IPS-18a (cell line): ENCODE measurements at regions not wholly inside any gene's neighbourhood (a gene's known extent, or its start where the extent isn't known, plus 50 kb on each side); places are given as distances from the start of the nearest gene placed in this dataset.

Experiments
- H3K27ac ChIP-seq: one replicate; pipeline ENCODE4 v1.5.1; 2013; ENCODE audit warnings: low read length
- H3K27me3 ChIP-seq: one replicate; pipeline ENCODE4 v1.6.1; 2013; ENCODE audit warnings: mild to moderate bottlenecking, low read length; ENCODE audit not compliant: control insufficient read depth, insufficient read depth
- H3K36me3 ChIP-seq: one replicate; pipeline ENCODE4 v1.6.1; 2013; ENCODE audit warnings: low read depth, low read length; ENCODE audit not compliant: control insufficient read depth
- H3K4me1 ChIP-seq: one replicate; pipeline ENCODE4 v1.6.1; 2013; ENCODE audit warnings: low read depth, low read length; ENCODE audit not compliant: control insufficient read depth
- H3K4me3 ChIP-seq: one replicate; pipeline ENCODE4 v1.5.1; 2013; ENCODE audit warnings: low read length
- H3K9ac ChIP-seq: one replicate; pipeline ENCODE4 v1.6.1; 2013; ENCODE audit warnings: mild to moderate bottlenecking, low read length, moderate library complexity
- H3K9me3 ChIP-seq: one replicate; pipeline ENCODE4 v1.6.1; 2013; ENCODE audit warnings: low read depth, low read length; ENCODE audit not compliant: control insufficient read depth

GRCh38 chr6:144746902-144747469 lies 461.9 kb downstream of the UTRN start:
- no peaks in the 10 kb centered on the region for H3K9me3 ChIP-seq
- no peak overlapping the region for H3K27ac ChIP-seq
- no peaks in the 10 kb centered on the region for H3K27me3 ChIP-seq
- H3K36me3 ChIP-seq = peaks cover 4% of the 10 kb centered on the region
- H3K4me1 ChIP-seq = peaks cover 11% of the 10 kb centered on the region
- H3K9ac ChIP-seq = no peak overlapping the region
- no peak overlapping the region for H3K4me3 ChIP-seq

DNA sequence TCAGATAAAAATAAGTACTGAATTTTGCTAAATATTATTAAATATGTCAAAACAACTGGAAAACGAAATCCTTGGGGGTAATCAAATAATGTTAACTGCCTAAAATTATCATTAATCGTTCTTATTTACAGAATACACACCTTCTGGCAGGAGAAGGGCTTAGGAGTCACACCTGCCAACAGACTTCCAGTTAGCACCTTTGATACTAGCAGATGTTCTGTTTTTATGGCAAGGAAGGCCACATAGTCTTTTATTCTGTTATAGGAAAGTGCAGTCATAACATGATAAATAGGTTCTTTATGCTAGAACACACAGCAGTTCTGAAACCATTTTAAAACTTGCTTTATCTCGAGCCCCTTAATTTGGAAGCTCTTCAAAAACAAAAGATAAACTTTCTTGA lies 464.1 kb downstream of the UTRN start:
- Histone ChIP-seq H3K36me3 (peaks cover 4% of the 10 kb centered on the region), H3K4me3 (no peak overlapping the region), H3K9me3 (no peaks in the 10 kb centered on the region), H3K27ac (no peak overlapping the region), H3K4me1 (peaks cover 11% of the 10 kb centered on the region), H3K9ac (no peak overlapping the region), H3K27me3 (no peaks in the 10 kb centered on the region)

- H3K4me1 ChIP-seq = no peaks in the 10 kb centered on the region
- no peak overlapping the region for H3K9ac ChIP-seq
- peaks cover 4% of the 10 kb centered on the region for H3K36me3 ChIP-seq
- H3K27me3 ChIP-seq = no peaks in the 10 kb centered on the region
- H3K27ac ChIP-seq = no peak overlapping the region
- H3K9me3 ChIP-seq = no peaks in the 10 kb centered on the region
- no peak overlapping the region for H3K4me3 ChIP-seq
Observed at GRCh38 chr6:144753023-144753705, 468.0 kb downstream of the UTRN start.

DNA sequence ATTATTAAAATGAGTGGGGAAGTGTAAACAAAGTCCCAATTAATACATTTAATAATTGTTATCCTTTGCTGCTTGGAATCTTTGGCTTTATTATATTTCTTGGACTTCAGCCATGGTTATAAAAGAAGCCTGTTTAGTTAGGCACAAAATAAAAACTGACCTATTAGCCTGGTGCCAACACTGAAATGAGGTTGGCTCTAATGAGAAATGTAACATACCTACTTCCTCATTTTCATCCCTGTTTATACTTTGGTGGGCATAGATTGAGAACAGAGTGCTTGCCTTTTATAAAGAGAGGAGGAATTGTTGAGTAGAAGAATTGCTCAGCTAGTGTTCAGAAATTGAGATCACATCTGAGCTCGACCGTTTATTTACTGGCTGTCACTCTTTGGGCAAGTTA lies 471.3 kb downstream of the UTRN start:
- no peaks in the 10 kb centered on the region for H3K27me3 ChIP-seq
- H3K4me1 ChIP-seq = no peaks in the 10 kb centered on the region
- no peaks in the 10 kb centered on the region for H3K9me3 ChIP-seq
- H3K27ac ChIP-seq = no peak overlapping the region
- H3K9ac ChIP-seq = no peak overlapping the region
- no peak overlapping the region for H3K4me3 ChIP-seq
- peaks cover 4% of the 10 kb centered on the region for H3K36me3 ChIP-seq

DNA sequence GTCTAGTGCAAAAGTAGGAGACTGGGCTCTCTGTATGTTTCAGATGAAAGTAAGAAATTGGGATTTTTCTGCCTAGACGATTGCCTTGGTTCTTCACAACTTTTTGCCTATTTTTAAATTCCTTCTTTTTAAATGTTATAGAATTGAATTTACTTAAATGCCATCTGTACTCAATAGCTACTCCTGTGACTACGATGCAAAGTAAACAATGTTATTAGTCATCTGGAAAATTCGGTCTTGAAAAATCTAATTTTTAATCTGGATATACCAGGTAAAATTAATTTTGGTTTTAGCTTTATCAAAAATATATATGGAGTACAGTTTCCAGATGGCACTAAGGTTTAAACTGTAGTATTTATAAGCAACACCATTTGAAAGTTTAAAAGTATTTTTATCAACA lies 472.2 kb downstream of the UTRN start:
- Histone ChIP-seq H3K36me3 (no peaks in the 10 kb centered on the region), H3K4me3 (no peak overlapping the region), H3K9ac (no peak overlapping the region), H3K9me3 (no peaks in the 10 kb centered on the region), H3K27ac (no peak overlapping the region), H3K27me3 (no peaks in the 10 kb centered on the region), H3K4me1 (no peaks in the 10 kb centered on the region)

- H3K4me1 ChIP-seq = no peaks in the 10 kb centered on the region
- H3K9ac ChIP-seq = no peak overlapping the region
- no peaks in the 10 kb centered on the region for H3K36me3 ChIP-seq
- no peak overlapping the region for H3K4me3 ChIP-seq
- H3K27ac ChIP-seq = no peak overlapping the region
- H3K9me3 ChIP-seq = no peaks in the 10 kb centered on the region
- H3K27me3 ChIP-seq = no peaks in the 10 kb centered on the region
Observed at GRCh38 chr6:144757730-144758129, 472.6 kb downstream of the UTRN start.

- no peak overlapping the region for H3K27ac ChIP-seq
- H3K9ac ChIP-seq = no peak overlapping the region
- H3K36me3 ChIP-seq = no peaks in the 10 kb centered on the region
- no peaks in the 10 kb centered on the region for H3K4me1 ChIP-seq
- no peaks in the 10 kb centered on the region for H3K27me3 ChIP-seq
- H3K9me3 ChIP-seq = no peaks in the 10 kb centered on the region
- no peak overlapping the region for H3K4me3 ChIP-seq
Observed at GRCh38 chr6:144758602-144759001, 473.5 kb downstream of the UTRN start.

- no peak overlapping the region for H3K4me3 ChIP-seq
- no peaks in the 10 kb centered on the region for H3K27me3 ChIP-seq
- no peak overlapping the region for H3K9ac ChIP-seq
- no peaks in the 10 kb centered on the region for H3K36me3 ChIP-seq
- H3K9me3 ChIP-seq = no peaks in the 10 kb centered on the region
- H3K27ac ChIP-seq = no peak overlapping the region
- H3K4me1 ChIP-seq = no peaks in the 10 kb centered on the region
Observed at GRCh38 chr6:144762469-144762868, 477.3 kb downstream of the UTRN start.

GRCh38 chr6:144767051-144767450 lies 481.9 kb downstream of the UTRN start:
- Histone ChIP-seq H3K9me3 (no peaks in the 10 kb centered on the region), H3K4me1 (peaks cover 17% of the 10 kb centered on the region), H3K27ac (no peak overlapping the region), H3K4me3 (no peak overlapping the region), H3K9ac (no peak overlapping the region), H3K36me3 (no peaks in the 10 kb centered on the region), H3K27me3 (no peaks in the 10 kb centered on the region)

- no peaks in the 10 kb centered on the region for H3K36me3 ChIP-seq
- no peaks in the 10 kb centered on the region for H3K27me3 ChIP-seq
- no peak overlapping the region for H3K4me3 ChIP-seq
- no peaks in the 10 kb centered on the region for H3K9me3 ChIP-seq
- H3K4me1 ChIP-seq = peaks cover 17% of the 10 kb centered on the region
- H3K9ac ChIP-seq = no peak overlapping the region
- no peak overlapping the region for H3K27ac ChIP-seq
Observed at GRCh38 chr6:144768551-144769075, 483.5 kb downstream of the UTRN start.

GRCh38 chr6:144769142-144769541 lies 484.0 kb downstream of the UTRN start:
- Histone ChIP-seq H3K4me3 (no peak overlapping the region), H3K36me3 (no peaks in the 10 kb centered on the region), H3K9me3 (no peaks in the 10 kb centered on the region), H3K9ac (no peak overlapping the region), H3K4me1 (peaks cover 17% of the 10 kb centered on the region), H3K27ac (no peak overlapping the region), H3K27me3 (no peaks in the 10 kb centered on the region)
